SJCRH30 (cell line): ENCODE measurements at regions not wholly inside any gene's neighbourhood (a gene's known extent, or its start where the extent isn't known, plus 50 kb on each side); places are given as distances from the start of the nearest gene placed in this dataset.
"Not testable (repeated sequence)": the region's sequence is repeated elsewhere in the genome, so short reads cannot be mapped to it uniquely, and the experiment has no call there.

Experiments
- DNase-seq, 2 experiments: peaks; one replicate each; pipeline ENCODE4 v3.0.0-alpha.2; 2015 to 2020
- H3K27ac ChIP-seq: fragments of 250-450 bp; sonication (Bioruptor Pico); 2 replicates; pipeline ENCODE4 v1.5.1; 2020; ENCODE audit warnings: mild to moderate bottlenecking, moderate library complexity
- H3K27me3 ChIP-seq: fragments of 250-450 bp; sonication (Bioruptor Pico); 2 replicates; pipeline ENCODE4 v1.5.1; 2020; ENCODE audit warnings: mild to moderate bottlenecking, moderate library complexity
- H3K36me3 ChIP-seq: fragments of 250-450 bp; sonication (Bioruptor Pico); 2 replicates; pipeline ENCODE4 v1.5.1; 2020; ENCODE audit warnings: mild to moderate bottlenecking, moderate library complexity
- H3K4me1 ChIP-seq: fragments of 250-450 bp; sonication (Bioruptor Pico); 2 replicates; pipeline ENCODE4 v1.5.1; 2020; ENCODE audit warnings: mild to moderate bottlenecking, moderate library complexity
- H3K4me3 ChIP-seq: fragments of 250-450 bp; sonication (Bioruptor Pico); 2 replicates; pipeline ENCODE4 v1.5.1; 2020; ENCODE audit warnings: mild to moderate bottlenecking, moderate library complexity
- H3K9me3 ChIP-seq: fragments of 250-450 bp; sonication (Bioruptor Pico); replicated peaks from 2 replicates; pipeline ENCODE4 v1.5.1; 2020; ENCODE audit warnings: mild to moderate bottlenecking, moderate library complexity

GRCh38 chr6:68575765-68576439 lies 59.2 kb upstream of the ADGRB3 start:
- Histone ChIP-seq H3K4me3 (peak overlapping the region; percentile 62), H3K4me1 (peaks cover 3% of the 10 kb centered on the region; the same call in 1 of the 2 replicates), H3K27me3 (no peaks in the 10 kb centered on the region), H3K27ac (peak overlapping the region; percentile 63), H3K9me3 (no peaks in the 10 kb centered on the region), H3K36me3 (no peaks in the 10 kb centered on the region)
- peak; percentile 86 to 93 for DNase-seq

- no peak for DNase-seq
- H3K4me1 ChIP-seq: peaks cover 3% of the 10 kb centered on the region; the same call in 1 of the 2 replicates
- H3K9me3 ChIP-seq: no peaks in the 10 kb centered on the region
- H3K36me3 ChIP-seq: no peaks in the 10 kb centered on the region
- H3K4me3 ChIP-seq: no peak overlapping the region
- no peaks in the 10 kb centered on the region for H3K27me3 ChIP-seq
- no peak overlapping the region for H3K27ac ChIP-seq
Measured at GRCh38 chr6:68572975-68573374, 62.1 kb upstream of the ADGRB3 start.

DNA sequence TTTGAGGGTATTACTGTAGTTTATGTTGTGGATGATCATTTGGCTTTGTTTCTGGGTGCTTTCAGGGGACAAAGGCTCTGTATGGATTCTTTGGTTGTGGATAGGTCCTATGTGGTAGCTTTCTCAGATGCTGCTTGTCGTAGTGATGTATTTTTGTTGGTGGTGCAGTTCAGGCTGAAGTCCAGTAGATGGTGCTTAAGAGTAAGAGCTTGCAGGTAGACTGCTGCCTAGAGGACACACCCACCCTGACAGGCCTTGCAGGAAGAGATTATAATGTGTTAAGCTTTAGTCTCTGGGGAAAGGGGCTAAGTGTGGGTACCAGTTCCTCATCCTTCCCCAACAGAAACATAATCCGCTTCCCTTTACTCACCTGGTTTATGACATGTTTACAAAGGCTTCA lies 62.6 kb upstream of the ADGRB3 start:
- no peak overlapping the region for H3K4me3 ChIP-seq
- H3K9me3 ChIP-seq: no peaks in the 10 kb centered on the region
- DNase-seq: peak; percentile 33 to 53
- H3K27me3 ChIP-seq: no peaks in the 10 kb centered on the region
- H3K36me3 ChIP-seq: no peaks in the 10 kb centered on the region
- H3K4me1 ChIP-seq: peaks cover 3% of the 10 kb centered on the region; the same call in 1 of the 2 replicates
- H3K27ac ChIP-seq: no peak overlapping the region

DNA sequence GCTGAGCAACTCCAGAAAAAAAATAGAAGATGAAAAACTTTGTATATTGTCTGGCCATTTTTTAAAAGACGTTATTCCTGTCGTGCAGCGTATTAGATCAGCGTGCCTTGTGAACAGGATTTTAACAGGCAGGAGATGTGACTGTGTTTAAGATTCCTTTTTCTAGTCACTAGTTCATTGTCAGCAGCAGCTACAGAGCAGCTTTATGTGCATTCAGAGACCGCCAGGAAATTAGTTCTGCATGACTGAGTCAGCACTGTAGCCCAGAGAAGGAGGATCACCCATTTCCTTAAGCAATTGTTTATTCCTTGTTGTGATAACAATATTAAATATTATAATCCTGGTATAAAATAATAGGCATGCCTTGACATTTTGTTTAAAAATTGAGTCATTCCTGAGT lies 75.4 kb upstream of the ADGRB3 start:
- peak overlapping the region; percentile 97 for H3K27ac ChIP-seq

DNA sequence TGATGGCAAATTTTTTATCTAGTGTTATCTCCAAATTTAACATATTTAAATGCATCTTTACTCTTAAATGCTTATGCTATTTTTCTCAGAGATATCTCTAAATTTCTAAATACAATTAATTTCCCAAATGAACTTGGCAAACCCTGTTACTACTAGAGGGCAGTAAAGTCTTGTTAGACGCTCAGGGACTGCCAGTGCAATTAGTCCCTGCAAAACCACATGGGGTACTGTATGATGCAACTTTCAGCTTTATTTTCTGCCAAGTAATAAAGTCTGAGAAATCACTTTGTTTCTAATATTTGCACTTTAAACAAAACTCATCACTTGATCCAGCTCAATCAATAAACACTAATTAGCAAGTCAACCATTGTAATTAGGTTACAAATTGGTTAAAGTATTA lies 76.0 kb upstream of the ADGRB3 start:
- Histone ChIP-seq H3K27me3 (no peaks in the 10 kb centered on the region), H3K4me3 (peak overlapping the region; percentile 49), H3K36me3 (no peaks in the 10 kb centered on the region), H3K27ac (peak overlapping the region; percentile 97), H3K4me1 (peaks cover 9% of the 10 kb centered on the region), H3K9me3 (no peaks in the 10 kb centered on the region)
- peak; percentile 53 to 78 for DNase-seq

More for the DNA sequence above, 75.4 kb upstream of the ADGRB3 start:
- DNase-seq: peak; percentile 83 to 94
- no peaks in the 10 kb centered on the region for H3K9me3 ChIP-seq
- peak overlapping the region; percentile 49 for H3K4me3 ChIP-seq
- H3K36me3 ChIP-seq: no peaks in the 10 kb centered on the region
- H3K4me1 ChIP-seq: peaks cover 9% of the 10 kb centered on the region
- H3K27me3 ChIP-seq: no peaks in the 10 kb centered on the region

- H3K27ac ChIP-seq: no peak overlapping the region
- no peaks in the 10 kb centered on the region for H3K27me3 ChIP-seq
- H3K4me3 ChIP-seq: no peak overlapping the region
- no peaks in the 10 kb centered on the region for H3K4me1 ChIP-seq
- no peaks in the 10 kb centered on the region for H3K36me3 ChIP-seq
- no peaks in the 10 kb centered on the region for H3K9me3 ChIP-seq
- no peak for DNase-seq
Measured at GRCh38 chr6:68546620-68547019, 88.5 kb upstream of the ADGRB3 start.

DNA sequence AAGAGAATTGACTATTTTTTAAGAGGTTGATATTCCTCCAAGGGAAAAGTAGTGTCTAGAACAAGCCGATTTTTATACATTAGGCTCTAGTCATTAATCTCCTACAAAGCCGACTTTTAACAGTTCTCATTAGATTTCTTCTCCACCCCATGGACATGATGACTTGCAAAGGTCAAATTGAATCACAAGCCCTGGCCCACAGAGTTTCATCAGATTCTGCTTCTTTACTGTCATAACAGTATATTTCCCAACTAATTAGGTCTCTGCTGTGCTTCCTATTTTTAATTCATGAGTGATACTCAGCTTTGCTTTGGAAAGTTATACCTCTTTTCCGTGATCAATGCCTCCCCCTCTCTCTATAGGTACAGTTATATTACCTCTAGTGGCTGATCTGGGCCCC lies 90.6 kb upstream of the ADGRB3 start:
- Histone ChIP-seq H3K27ac (no peak overlapping the region), H3K36me3 (no peaks in the 10 kb centered on the region), H3K9me3 (no peaks in the 10 kb centered on the region), H3K4me3 (no peak overlapping the region), H3K4me1 (no peaks in the 10 kb centered on the region), H3K27me3 (no peaks in the 10 kb centered on the region)
- no peak for DNase-seq

DNA sequence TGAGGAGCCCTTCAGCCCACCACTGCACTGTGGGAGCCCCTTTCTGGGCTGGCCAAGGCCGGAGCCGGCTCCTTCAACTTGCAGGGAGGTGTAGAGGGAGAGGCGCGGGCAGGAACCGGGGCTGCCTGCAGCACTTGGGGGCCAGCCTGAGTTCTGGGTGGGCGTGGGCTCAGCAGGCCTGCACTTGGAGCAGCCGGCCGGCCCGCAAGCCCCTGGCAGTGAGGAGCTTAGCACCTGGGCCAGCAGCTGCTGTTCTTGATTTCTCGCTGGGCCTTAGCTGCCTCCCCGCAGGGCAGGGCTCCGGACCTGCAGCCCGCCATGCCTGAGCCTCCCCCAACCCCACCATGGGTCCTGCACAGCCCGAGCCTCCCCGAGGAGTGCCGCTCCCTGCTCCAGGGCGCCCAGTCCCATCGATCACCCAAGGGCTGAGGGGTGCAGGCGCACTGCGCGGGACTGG lies 101.7 kb upstream of the ADGRB3 start:
- Histone ChIP-seq H3K9me3 (0 out of 2 replicates have a peak, but pooled peaks cover under 1% of the 10 kb centered on the region), H3K27ac (no peak overlapping the region), H3K4me3 (no peak overlapping the region), H3K4me1 (no peaks in the 10 kb centered on the region), H3K36me3 (no peaks in the 10 kb centered on the region), H3K27me3 (no peaks in the 10 kb centered on the region)
- DNase-seq: no peak

DNA sequence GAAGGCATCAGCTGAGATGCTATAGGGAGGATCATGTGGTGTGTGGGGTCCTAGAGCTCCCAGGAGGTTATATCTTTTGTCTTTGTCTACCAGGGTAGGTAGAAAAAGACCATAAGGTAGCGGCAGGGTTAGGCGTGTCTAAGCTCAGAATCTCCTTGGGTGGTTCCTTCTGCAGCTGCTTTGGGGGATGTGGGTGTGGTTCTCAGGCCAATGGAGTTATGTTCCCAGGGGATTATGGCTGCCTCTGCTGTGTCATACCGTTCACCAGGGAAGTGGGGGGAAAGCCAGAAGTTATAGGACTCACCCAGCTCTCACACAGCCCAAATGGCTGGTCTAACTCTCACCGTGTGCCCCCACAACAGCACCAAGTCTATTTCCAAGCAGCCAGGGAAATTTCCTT lies 107.4 kb upstream of the ADGRB3 start:
- Histone ChIP-seq H3K27me3 (no peaks in the 10 kb centered on the region), H3K36me3 (no peaks in the 10 kb centered on the region), H3K9me3 (peaks cover 4% of the 10 kb centered on the region; the same call in 1 of the 2 replicates), H3K4me1 (peaks cover 7% of the 10 kb centered on the region; the same call in 1 of the 2 replicates), H3K4me3 (no peak overlapping the region), H3K27ac (peak overlapping the region; percentile 51)
- DNase-seq: peak; percentile 63 to 64

GRCh38 chr6:68506911-68507310 lies 128.2 kb upstream of the ADGRB3 start:
- H3K4me3 ChIP-seq: no peak overlapping the region
- no peak for DNase-seq
- H3K27me3 ChIP-seq: no peaks in the 10 kb centered on the region
- H3K36me3 ChIP-seq: no peaks in the 10 kb centered on the region
- no peaks in the 10 kb centered on the region for H3K9me3 ChIP-seq
- H3K4me1 ChIP-seq: peaks cover 5% of the 10 kb centered on the region; the same call in 1 of the 2 replicates
- no peak overlapping the region for H3K27ac ChIP-seq

- H3K4me3 ChIP-seq: no peak overlapping the region
- H3K27me3 ChIP-seq: no peaks in the 10 kb centered on the region
- no peaks in the 10 kb centered on the region for H3K9me3 ChIP-seq
- H3K27ac ChIP-seq: no peak overlapping the region
- DNase-seq: peak; percentile 50 to 66
- peaks cover 10% of the 10 kb centered on the region for H3K4me1 ChIP-seq
- H3K36me3 ChIP-seq: no peaks in the 10 kb centered on the region
Measured at GRCh38 chr6:68502946-68503345, 132.1 kb upstream of the ADGRB3 start.

GRCh38 chr6:68497927-68498326 lies 137.2 kb upstream of the ADGRB3 start:
- H3K9me3 ChIP-seq: no peaks in the 10 kb centered on the region
- no peaks in the 10 kb centered on the region for H3K36me3 ChIP-seq
- H3K27me3 ChIP-seq: no peaks in the 10 kb centered on the region
- H3K4me3 ChIP-seq: no peak overlapping the region
- peak in 1 of 2 experiments; percentile 8 for DNase-seq
- peaks cover 10% of the 10 kb centered on the region for H3K4me1 ChIP-seq
- peak overlapping the region; percentile 7; the same call in 1 of the 2 replicates for H3K27ac ChIP-seq

GRCh38 chr6:68494880-68495279 lies 140.2 kb upstream of the ADGRB3 start:
- H3K4me3 ChIP-seq, DNase-seq, H3K9me3 ChIP-seq, H3K4me1 ChIP-seq, H3K36me3 ChIP-seq, H3K27ac ChIP-seq, H3K27me3 ChIP-seq: not testable (repeated sequence)

DNA sequence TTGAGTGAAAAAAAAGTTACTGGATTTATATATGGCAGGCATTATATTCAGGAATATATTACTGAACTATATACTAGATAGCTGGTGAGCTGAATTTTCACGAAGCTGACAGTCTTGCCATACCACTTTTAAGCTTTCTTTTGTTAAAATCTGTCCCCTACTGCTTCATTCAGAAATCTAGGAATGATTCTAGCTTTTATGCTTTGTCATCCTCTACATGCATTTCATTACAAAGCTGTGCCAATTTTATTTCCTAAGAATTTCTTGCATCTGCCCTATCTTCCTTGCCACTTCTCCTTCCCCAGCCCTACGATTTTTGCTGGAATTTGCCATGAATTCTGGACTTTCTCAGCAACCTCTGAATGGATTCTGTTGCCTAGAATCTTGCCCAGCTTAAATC lies 158.5 kb upstream of the ADGRB3 start:
- H3K9me3 ChIP-seq: no peaks in the 10 kb centered on the region

GRCh38 chr6:68473433-68474210 lies 161.5 kb upstream of the ADGRB3 start:
- Histone ChIP-seq H3K4me1 (no peaks in the 10 kb centered on the region), H3K4me3 (no peak overlapping the region), H3K27me3 (no peaks in the 10 kb centered on the region), H3K27ac (no peak overlapping the region), H3K9me3 (no peaks in the 10 kb centered on the region), H3K36me3 (no peaks in the 10 kb centered on the region)
- DNase-seq: peak in 1 of 2 experiments; percentile 8

More for the DNA sequence above, 158.5 kb upstream of the ADGRB3 start:
- H3K4me3 ChIP-seq: no peak overlapping the region
- no peaks in the 10 kb centered on the region for H3K36me3 ChIP-seq
- DNase-seq: no peak
- H3K27ac ChIP-seq: no peak overlapping the region
- H3K4me1 ChIP-seq: no peaks in the 10 kb centered on the region
- H3K27me3 ChIP-seq: no peaks in the 10 kb centered on the region
